ENCODE measurements at regions not wholly inside any gene's neighbourhood (a gene's known extent, or its start where the extent isn't known, plus 50 kb on each side); places are given as distances from the start of the nearest gene placed in this dataset.
A peak's percentile ranks its signal among the peaks of the same experiment; 100 is the strongest.
"Not testable (repeated sequence)": the region's sequence is repeated elsewhere in the genome, so short reads cannot be mapped to it uniquely, and the experiment has no call there.

DNA sequence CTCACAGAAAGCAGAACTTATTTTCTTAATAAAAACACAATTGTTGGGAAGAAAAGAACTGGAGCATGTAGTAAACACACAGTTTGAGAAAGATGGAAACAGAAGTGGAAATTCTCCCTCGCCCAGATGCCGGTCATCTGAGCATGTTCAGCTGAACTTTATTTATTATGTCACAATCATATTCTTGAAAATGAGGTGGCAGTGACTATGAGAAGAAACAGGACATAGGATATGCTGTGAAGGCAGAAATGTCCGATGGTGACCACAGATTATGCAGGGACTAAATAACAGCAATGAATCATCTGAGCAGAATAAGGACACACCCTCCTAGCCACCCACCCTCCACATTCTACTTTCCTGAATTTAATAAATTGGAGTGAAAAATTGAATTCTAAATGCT lies 425.3 kb upstream of the NOX3 start:
- peak in 1 of 2 donors; percentile 64 for DNase-seq (ENCODE audit: low read depth in 2 of 2)

GRCh38 chr6:155872961-155873360 lies 417.3 kb upstream of the NOX3 start:
- no peak for DNase-seq (ENCODE audit: low read depth in 2 of 2)

DNA sequence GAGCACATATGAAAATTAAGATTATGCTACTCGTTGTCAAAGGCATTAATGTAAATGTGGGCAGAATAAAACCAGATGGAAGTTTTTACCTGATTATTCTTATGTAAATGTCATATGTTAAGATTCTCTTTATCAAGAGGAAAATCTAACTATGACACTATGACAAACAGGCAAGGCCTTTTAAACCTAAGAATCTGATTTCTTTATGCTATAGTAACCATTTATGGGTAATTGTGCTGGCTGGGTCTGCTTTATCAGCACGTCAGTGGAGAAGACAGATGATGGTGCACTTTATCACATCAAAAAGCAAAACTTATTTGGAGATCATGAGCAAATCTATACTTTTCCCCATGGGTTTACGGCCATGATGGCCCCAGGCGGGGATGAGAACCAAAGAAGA lies 412.0 kb upstream of the NOX3 start:
- no peak for DNase-seq (ENCODE audit: low read depth in 2 of 2)

- DNase-seq (ENCODE audit: low read depth in 2 of 2), result not testable (repeated sequence)
Observed at GRCh38 chr6:155866676-155867390, 411.2 kb upstream of the NOX3 start.

DNA sequence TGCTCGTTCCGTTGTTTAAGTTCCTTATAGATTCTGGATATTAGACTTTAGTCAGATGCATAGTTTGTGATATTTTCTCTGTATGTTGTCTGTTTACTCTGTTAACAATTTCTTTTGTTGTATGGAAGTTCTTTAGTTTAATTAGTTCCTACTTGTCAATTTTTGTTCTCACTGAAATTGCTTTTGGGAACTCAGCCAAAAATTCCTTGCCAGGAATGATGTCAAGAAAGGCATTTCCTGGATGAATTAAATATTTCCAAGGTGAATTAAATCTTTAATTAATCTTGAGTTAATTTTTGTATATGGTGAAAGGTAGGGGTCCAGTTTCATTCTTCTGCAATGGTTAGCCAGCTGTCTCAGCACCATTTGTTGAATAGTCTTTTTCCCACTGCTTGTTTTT lies 406.2 kb upstream of the NOX3 start:
- DNase-seq (ENCODE audit: low read depth in 2 of 2), result peak in 1 of 2 donors; percentile 56

DNA sequence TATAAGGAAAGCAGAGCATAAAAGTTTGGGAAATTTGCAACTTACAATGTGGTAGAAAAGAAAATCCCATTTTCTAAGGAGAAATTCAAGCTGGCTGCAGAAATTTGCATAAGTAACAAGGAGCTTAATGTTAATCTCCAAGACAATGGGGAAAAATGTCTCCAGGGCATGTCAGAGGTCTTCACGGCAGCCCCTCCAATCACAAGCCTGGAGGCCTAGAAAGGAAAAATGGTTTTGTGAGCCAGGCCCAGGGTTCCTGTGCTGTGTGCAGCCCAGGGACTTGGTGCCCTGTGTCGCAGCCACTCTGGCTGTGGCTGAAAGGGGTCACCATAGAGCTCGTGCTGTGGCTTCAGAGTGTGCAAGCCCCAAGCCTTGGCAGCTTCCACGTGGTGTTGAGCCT lies 403.3 kb upstream of the NOX3 start:
- DNase-seq (ENCODE audit: low read depth in 2 of 2), result not testable (repeated sequence)

DNA sequence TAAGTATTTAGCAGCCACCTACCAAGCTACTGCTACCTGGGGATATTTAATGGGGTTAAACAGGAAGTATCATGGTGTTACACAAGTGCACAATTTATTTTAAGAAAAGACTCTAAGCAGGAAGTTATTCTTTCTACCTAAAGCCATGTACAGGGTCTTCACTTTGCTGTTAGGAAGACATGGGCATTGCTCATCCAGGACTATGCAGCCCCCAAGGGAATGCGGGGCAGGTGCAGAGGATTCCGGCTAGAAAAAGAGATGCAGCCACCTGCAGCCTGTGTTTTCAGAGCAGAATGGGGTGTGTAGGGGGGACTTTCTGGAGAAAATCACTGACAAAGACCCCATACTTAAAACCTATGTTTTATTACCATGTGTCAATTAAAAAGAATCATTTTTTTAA lies 399.1 kb upstream of the NOX3 start:
- no peak for DNase-seq (ENCODE audit: low read depth in 2 of 2)

DNA sequence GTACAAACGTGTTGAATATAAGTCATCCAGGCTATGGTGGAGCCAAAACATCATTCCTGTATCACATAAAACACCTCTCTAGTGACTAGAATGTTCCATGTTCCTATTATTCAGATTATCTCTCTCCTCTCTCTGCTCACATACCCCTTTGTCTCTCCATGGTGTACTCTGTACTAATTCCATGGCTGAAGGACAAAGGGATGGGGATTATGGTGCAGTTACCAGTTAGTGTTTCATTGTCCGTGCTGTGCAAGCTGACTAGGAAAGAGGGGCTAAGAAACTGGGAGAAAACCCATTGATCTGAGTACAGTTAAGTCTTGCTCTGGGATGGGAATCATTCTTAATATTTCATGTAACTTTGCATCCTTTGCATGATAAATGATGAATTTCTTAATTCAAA lies 397.4 kb upstream of the NOX3 start:
- no peak for DNase-seq (ENCODE audit: low read depth in 2 of 2)

DNA sequence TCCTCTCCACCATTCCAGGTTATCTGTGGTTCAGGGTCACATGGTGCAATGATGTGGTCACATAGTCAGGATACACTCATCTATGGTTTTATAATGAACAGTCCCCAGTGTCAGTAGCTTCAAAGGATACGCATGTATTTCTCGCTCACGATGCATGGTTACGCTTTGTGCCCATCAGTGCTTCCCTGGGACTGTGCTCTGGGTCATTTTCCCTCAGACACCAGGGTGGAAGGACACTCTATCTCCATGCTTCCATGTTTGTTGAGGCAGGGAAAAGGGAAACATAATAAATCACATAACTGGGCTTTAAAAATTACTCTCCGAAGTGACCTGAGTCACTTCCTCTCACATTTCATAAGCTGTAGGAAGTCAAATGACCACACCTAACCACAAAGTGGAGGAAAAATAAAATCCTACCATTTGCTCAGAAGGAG lies 394.8 kb upstream of the NOX3 start:
- DNase-seq (ENCODE audit: low read depth in 2 of 2), result peak; percentile 37 to 87

DNA sequence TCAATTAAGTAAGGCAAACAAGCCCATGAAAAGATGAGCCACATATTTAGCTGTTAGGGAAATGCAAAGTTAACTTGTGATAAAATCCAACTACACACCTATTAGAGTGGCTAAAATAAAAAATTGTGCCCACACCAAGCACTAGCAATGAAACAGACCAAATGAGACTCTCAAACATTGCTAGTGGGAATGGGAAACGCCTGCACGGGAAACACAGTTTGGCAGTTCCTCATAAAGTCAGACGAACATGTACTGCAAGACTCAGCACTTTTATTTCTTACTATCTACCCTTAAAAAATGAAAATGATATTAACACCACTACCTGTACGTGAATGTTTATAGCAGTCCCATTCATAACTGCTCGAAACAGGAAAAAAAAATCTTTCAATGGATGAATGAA lies 392.1 kb upstream of the NOX3 start:
- no peak for DNase-seq (ENCODE audit: low read depth in 2 of 2)

DNA sequence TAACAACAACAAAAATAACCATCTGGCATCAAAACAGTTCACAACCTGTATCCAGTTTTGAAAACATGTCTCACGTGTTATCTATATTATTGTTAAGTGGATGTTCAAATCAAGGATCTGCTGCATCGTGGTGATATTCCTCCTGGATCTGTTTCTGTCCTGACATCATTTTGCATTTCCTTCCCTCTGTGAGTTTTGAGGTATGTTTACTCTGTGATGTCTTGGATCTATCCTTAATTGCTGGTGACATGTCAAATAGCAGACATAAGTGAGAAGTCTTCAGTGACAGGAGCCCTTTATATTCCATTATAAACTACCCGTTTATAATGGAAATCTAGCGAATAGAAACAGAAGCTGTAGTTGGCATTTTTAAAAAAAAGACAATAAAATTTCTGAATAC lies 381.8 kb upstream of the NOX3 start:
- no peak for DNase-seq (ENCODE audit: low read depth in 2 of 2)

- peak in 1 of 2 donors; percentile 79 for DNase-seq (ENCODE audit: low read depth in 2 of 2)
Observed at GRCh38 chr6:155832596-155832995, 377.0 kb upstream of the NOX3 start.

- DNase-seq (ENCODE audit: low read depth in 2 of 2), result no peak
Observed at GRCh38 chr6:155830531-155830930, 374.9 kb upstream of the NOX3 start.

GRCh38 chr6:155829646-155830045 lies 374.0 kb upstream of the NOX3 start:
- DNase-seq (ENCODE audit: low read depth in 2 of 2), result no peak

DNA sequence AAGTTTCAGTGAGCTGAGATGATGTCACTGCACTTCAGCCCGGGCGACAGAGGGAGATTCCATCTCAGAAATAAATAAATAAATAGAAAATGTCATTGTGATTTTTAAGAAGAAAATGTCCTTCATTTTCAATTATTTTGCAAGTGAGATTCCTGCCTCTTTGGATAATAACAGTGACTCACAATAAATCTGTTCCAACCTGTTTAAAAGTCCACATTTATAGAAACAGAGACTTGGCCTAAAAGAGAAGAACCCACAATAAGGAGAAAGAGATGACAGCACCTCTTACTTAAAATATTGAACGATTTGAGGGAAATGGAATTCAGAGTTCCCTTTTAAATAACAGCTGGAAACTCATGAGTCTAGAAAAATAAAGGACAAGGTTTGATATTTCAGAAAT lies 373.4 kb upstream of the NOX3 start:
- no peak for DNase-seq (ENCODE audit: low read depth in 2 of 2)

DNA sequence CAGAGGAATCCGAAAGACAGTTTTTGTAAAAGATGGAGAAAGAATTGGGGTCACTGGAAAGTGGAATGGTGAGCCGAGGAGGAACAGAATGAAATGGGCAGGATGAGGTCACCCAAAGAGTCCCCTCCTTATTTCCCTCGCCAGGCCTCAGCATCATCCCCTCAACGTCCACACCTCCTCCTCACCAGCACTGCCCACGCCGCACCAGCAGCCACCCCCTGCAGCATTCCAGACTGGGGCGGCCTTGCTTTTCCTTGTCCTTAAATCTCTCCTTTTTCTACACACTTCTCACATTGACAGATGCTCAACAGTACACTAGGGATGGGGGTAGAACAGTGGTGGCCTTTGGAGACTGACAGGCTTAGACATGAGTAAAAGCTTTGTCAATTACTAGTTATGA lies 363.1 kb upstream of the NOX3 start:
- no peak for DNase-seq (ENCODE audit: low read depth in 2 of 2)

- no peak for DNase-seq (ENCODE audit: low read depth in 2 of 2)
Observed at GRCh38 chr6:155813548-155813947, 357.9 kb upstream of the NOX3 start.

DNA sequence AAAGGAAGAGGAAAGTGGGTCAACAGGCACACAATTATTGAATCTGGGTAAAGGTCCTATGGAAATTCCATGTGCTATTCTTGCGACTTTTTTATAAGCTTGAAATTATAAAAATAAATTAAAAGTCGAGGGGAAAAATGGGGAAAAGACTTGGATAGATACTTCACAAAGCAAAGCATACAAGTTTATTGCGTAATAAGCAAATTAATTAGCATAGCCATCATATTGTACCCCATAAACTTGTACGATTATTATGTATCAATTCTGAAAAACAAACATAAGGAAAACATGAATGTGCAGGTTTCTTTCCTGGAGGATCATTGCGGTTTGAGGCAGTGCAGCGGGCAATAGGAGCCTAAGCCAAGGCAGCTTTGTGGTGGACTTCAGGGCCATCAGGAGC lies 351.6 kb upstream of the NOX3 start:
- DNase-seq (ENCODE audit: low read depth in 2 of 2), result no peak

GRCh38 chr6:155801046-155801445 lies 345.4 kb upstream of the NOX3 start:
- no peak for DNase-seq (ENCODE audit: low read depth in 2 of 2)

DNA sequence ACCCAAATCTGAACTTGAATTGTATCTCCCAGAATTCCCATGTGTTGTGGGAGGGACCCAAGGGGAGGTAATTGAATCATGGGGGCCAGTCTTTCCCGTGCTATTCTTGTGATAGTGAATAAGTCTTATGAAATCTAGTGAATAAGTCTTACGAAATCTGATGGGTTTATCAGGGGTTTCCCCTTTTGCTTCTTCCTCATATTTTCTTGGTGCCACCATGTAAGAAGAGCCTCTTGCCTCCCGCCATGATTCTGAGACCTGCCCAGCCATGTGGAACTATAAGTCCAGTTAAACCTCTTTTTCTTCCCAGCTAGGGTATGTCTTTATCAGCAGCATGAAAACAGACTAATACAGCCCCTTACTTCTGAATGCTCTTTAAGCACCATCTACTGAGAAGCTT lies 343.2 kb upstream of the NOX3 start:
- not testable (repeated sequence) for DNase-seq (ENCODE audit: low read depth in 2 of 2)

- DNase-seq (ENCODE audit: low read depth in 2 of 2), result peak in 1 of 2 donors; percentile 11
Observed at GRCh38 chr6:155795173-155795796, 339.6 kb upstream of the NOX3 start.

GRCh38 chr6:155791891-155792290 lies 336.3 kb upstream of the NOX3 start:
- DNase-seq (ENCODE audit: low read depth in 2 of 2), result no peak

DNA sequence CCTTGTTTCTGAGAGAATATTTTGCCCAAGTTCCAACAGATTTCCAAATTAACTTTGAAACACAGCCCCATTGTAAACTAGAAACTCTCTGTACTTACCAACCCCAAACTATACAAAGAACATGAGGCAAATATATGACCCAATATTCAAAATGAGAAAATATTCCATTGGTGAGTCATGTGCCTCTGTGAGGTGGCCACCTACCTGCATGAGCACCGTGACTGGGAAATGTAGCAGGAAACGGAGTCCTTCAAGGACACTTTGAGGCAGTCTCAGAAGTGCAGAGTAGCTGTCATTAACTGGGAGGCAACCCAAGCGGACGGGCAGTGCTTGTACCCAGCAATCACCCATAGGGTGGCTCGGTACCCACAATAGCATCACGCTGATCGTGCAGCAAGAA lies 335.5 kb upstream of the NOX3 start:
- DNase-seq (ENCODE audit: low read depth in 2 of 2), result no peak

All from lung microvascular endothelial cell (primary cell).